ENCODE measurements at regions not wholly inside any gene's neighbourhood (a gene's known extent, or its start where the extent isn't known, plus 50 kb on each side); places are given as distances from the start of the nearest gene placed in this dataset.

- no peak for TF ChIP-seq CTCF (IDR thresholded peaks at IDR 0.05 in 8 of 11, conservative IDR thresholded peaks at IDR 0.05 in 3 of 11)
- no peak for TF ChIP-seq POLR2A (IDR thresholded peaks at IDR 0.05)
Observed at GRCh38 chr4:128538111-128538882, 250.7 kb upstream of the PGRMC2 start.
